NCI-H446 treated with DMSO at 0.1 percent for 48 hours (cell line): ENCODE measurements at regions not wholly inside any gene's neighbourhood (a gene's known extent, or its start where the extent isn't known, plus 50 kb on each side); places are given as distances from the start of the nearest gene placed in this dataset.
"Not testable (repeated sequence)": the region's sequence is repeated elsewhere in the genome, so short reads cannot be mapped to it uniquely, and the experiment has no call there.

Experiments
- DNase-seq: peaks from one replicate; lab custom pipeline; 2025; lab: John Stamatoyannopoulos, UW

DNA sequence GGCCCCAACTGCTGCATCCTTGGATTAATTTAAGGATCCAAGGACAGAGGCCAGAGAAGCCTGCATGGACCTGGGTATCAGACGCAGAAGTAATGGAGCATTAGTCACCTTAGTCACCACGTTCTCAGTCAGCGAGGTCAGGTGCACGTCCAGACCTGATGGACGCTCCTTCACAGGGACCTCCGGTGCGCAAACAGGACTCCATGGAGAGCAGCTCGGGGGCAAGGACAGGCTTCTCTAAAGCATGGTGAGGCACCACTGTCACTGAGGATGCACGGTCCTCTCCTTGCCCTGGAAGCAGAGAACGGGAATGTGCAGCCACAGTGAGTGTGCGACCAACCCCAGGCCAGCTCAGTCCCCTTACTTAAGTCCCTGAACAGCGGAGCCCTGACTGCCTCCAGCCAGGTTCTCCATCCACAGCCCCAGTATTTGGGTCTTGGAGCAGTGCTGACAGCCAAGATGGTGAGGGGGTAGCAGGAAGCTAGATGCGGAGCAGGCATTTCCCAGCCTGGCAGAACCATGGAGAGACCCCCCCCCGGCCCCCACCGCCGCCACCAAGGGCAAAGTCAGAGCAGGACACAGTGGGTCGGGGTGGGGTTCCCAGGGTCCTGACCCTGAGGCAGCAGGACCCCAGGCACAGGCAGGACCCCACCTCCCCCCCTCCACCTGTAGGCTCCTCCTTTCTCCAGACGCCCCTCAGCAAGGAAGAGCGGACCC lies 253.4 kb upstream of the SFSWAP start:
- no peak for DNase-seq

DNA sequence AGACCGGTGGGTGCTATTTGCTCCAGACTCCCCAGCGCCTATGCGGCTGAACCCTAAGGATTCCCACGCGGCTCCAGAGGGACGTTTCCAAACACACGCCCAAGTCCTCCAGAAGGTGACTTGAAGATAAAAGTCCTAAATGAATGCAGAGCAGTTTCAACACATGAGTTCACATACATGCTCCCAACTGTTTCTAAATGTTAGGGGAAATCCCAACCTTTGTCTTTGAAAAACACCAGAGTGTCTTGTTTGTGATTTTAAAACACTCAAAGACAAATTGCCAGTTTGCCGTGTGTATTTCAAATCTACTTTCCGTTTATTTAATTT lies 252.9 kb upstream of the SFSWAP start:
- DNase-seq: no peak

DNA sequence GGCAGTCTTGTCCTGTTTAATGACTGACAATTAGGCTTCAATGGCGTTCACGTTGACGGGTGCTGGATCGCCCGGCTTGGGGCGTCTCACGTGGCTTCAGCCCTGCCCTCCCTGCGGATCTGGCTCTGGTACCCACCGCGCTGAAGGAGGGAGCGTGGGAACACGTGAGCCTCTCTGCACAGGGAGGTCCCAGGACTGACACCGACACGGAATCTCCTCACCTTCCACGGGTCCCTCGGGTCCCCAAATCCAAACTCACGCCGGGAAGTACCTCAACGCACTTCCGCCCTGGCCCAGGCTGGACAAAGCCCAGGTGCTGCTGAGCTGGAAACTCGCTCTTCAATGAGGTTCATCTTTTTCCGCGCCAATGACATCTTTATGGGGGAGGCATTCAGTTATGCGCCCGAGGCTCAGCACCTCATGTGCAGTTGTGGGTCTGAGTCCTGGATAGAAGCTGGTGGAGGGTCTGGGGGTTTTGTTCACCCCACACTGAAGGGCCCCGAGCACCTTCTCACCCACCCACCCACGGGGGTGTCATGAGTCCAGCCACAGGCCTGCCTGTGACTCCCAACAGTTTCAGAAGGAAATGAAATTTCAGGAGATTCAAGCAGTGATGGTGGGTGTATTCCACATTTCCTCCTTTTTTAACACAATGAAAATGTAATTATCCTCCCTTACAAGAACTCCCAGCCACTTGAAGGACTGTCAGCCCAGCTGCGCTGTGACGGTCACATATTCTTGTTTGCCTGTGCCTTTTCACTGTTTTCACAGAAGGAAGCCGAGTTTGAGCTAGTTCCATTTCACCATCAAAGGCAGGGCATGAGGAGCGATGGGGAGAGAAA lies 251.7 kb upstream of the SFSWAP start:
- DNase-seq: no peak

DNA sequence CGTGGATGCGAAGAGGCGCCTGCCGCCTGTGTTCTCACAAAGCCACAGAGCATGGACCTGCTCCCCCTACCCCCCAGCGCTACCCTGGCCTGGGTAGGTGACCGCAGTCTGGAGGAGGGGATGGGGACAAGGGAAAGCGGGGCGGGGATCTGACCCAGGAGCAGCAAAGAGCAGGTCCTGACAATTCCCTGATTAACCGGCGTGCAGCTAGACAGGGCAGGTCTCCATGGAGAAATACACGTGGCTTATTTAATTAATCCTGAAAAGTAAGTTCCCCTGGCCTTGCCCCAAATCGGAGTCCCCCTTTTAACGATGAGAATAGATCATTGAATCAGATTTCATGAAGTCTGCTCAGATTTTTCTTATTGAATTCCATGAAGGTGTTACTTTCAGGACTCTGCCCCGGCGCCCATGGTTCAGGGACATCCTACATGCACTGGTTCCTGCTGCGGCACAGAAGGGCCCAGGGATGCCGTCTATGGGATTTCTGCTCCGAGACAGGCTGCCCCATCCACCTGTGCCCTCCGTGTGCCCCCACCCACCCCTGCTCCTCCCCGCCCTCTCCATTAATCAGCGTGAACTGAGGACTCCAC lies 251.0 kb upstream of the SFSWAP start:
- no peak for DNase-seq

DNA sequence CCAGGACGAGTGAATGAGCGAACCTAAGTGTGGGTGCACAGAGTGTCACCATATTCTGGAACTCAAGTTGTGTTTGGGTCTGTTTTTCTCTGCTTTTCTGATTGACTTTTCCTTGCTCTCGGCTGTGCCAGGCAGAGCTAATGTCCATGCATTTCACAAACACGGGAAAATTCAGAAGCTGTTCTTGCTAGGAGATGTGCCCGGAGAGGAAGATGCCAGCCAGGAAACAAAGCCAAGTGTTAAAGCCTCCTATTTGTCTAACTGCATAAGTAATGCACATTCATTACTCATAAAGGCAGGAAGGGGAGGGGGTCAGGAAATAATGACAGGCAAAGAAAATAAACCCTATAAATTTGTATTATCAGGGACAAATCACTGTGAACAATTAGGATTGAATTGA lies 250.4 kb upstream of the SFSWAP start:
- no peak for DNase-seq

DNA sequence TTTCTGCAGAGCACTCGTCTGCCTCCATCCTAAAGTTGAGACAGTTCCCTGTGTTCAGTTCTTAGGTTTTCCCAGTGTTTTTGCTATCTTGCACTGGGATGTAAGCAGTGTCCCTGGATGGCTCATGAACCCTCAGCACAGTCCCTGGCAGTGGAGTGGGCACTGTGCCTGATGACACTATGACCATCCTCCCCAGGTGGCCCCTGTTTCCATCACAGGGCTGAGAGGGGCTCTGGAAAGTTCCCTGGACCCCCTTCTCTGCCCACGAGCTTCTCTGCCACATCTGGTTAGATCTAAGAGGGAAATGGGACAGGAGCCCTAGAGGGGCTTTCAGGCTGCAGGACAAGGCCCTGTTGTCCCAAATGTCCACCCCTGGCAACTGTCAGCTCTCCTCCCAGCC lies 249.8 kb upstream of the SFSWAP start:
- DNase-seq: no peak

DNA sequence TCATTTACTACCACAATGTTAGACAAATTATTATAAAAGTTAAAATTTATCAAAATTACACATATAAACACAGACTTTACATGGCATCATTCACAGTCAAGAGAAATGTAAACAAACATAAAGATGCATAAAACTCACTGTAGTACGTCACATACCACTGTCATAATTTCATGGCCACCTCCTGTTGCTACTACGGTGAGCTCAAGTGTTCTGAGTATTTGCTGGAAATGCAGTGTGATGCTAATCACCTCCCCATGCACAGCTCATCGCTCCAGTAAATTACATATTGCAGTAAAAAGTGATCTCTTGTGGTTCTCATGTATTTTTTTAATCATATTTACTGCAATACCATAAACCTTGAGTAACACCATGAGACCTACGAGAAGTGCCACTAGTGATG lies 247.7 kb upstream of the SFSWAP start:
- DNase-seq: no peak

DNA sequence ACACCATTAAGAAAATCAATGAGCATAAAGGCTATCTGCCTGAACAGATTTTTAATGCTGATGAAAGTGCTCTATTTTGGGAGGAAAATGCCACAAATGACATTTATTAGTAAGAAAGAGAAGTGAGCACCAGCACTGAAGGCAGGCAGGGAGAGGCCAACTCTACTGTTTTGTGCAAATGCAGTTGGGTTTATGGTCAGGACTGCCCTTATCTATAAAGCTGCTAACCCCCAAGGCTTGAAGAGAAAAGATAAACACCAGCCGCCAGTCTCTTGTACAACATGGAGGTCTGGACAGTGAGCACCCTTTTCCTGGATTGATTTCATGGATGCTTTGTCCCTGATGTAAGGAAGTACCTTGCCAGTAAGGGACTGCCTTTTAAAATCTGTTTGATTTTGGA lies 246.8 kb upstream of the SFSWAP start:
- no peak for DNase-seq

DNA sequence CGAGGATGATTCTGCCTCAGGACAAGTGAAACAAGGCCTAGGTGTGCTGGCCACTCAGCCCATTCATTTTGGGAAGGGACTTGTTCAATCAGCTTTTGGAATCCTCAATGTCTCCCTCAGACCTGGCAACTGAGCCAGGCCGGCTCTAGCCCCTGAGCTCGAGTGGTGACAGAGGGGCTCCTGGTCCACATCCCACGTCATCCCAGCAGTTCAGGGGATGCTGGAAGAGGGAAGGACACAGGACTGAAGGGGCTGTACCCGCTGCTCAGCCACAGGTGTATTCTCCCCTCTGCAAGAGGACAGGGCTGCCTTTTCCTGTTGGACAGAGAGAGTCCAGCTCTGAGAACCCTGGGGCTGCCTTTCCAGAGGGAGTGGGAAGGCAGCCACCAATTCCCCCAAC lies 244.6 kb upstream of the SFSWAP start:
- DNase-seq: no peak

DNA sequence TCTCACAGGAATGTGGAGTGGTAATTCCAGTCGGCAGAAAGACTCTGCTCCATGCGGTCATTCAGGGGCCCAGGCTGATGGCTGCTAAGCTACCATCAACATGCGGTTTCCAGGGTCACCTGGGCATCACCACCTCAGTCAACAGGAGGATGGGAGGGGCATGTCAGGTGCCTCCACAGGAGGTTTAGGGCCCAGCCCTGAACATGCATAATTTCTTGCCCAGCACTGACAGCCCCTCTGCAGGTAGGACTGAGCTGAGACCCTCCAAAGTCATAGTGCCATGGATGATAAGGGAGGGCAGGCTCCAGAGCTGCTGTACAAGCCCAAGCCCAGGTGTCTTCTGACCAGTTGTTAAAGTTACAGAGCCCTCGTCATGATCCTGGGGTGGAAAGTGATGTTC lies 244.0 kb upstream of the SFSWAP start:
- DNase-seq: no peak

DNA sequence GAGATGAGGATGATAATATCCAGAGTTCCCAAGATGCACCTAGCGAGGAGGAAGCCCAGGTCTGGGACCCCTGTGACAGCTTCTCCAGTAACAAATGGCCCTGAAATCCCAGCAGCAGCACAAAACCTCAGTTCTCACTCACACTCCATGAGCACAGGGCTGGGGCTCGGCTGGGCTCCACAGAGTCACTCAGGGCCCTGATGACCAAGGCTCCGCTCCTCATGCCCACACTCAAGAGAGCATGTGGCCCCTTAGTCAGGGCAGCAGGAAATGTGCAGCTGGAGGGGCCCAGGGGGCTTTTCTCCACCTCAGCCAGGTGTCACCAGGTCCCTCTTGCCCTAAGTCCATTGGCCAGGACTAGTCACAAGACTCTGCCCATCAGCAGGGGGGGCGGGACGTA lies 242.7 kb upstream of the SFSWAP start:
- DNase-seq: no peak

DNA sequence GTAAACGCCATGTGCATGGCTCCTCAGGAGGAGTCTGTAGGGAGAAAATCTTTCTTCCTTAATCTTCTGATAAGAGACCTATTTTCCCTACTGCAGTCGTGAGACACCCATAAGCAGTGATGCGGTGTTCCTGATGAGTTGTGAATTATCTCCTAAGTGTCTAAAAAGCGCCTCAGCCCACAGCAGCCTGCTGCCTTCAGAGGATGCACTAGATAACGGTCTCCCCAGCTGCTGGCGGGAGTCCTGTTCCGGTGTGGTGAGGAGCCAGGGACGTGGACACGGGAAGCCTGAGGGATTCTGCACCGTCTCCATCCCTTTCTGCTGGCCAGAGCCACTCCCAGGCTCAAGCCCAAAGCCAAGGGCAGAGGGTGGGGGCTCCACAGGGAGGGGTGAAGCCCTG lies 240.9 kb upstream of the SFSWAP start:
- DNase-seq: not testable (repeated sequence)

DNA sequence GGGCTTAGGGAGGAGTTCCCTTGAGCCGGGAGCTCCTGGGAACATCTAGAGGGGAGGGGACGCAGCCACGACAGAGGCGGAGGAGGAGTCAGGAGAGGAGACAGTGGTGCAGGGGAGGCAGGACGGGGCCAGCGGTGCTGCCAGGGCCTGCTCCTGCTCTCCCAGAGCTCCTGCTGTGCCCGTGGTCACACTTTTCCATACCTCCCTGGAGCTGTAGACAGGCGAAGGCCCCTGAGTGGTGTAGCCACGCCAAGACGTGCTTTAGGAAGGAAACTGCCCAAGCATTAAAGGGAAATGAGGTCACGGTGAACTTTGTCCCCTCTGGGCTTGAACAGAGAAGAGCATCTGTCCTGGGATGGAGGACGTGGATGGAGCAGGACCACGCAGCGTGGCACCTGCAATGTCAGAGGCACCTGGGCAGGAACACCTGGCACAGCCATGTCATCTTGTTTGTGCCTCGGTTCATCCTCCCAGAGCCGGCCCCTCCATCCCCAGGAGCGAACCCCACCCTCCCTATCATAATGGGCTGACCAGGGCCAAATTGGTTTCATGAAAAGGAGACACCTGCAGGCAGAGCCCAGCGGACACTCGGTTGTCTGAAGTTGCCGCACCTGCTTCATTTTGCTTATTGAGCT lies 239.5 kb upstream of the SFSWAP start:
- DNase-seq: no peak

DNA sequence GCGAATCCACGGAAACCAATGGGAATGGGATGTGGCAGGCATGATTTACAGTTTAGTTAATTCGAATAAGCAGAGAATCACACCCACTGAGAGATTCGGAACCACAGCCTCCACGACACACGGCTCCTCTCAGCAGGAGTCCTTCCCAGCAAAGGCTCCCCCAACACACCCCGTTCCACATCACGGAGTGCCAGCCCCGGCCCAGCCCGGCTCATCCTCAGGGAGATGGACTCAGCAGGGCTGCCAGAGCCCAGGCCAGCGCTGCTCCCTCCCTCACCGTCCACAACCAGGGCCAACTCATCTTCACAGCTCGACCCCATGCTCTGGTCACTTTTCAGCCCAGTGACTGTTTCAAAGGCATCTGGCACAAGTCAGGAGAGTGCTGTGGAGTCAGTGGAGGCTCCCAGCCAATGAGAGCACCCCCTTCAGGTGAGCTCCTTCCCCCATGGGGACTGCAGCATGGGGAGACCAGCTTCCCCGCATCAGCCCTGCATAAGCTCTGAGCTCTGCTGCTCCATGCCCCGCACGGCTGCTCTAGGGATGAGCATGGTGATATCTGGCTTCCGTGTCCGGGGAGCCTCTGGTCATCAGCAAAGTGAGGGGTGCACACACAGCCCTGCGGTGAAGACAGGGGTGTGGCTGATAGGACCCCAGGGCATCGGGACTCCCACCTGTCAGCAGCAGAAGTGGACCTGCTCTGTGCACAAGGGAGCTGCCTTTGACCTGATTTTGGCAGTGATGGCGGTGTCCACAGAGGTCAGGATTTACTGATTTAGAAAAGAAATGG lies 238.8 kb upstream of the SFSWAP start:
- no peak for DNase-seq

DNA sequence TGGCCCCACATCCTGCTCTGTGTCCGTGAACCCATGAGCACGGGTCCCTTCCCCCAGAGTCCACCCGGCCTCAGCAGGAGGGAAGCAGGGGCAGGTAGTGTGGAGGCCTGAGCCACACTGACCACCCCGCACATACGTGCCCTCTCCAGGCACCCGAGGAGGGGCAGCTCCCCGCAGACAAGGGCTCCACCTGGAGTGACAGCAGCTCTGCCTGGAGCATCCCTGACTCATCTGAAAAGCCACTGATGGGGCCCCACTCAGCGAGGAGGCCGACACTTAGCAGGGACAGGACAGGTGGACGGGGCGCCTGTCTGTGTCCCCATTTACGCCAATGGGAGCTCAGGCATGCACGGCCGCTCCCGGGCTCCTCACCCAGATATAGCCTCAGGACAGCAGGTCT lies 237.6 kb upstream of the SFSWAP start:
- DNase-seq: no peak

DNA sequence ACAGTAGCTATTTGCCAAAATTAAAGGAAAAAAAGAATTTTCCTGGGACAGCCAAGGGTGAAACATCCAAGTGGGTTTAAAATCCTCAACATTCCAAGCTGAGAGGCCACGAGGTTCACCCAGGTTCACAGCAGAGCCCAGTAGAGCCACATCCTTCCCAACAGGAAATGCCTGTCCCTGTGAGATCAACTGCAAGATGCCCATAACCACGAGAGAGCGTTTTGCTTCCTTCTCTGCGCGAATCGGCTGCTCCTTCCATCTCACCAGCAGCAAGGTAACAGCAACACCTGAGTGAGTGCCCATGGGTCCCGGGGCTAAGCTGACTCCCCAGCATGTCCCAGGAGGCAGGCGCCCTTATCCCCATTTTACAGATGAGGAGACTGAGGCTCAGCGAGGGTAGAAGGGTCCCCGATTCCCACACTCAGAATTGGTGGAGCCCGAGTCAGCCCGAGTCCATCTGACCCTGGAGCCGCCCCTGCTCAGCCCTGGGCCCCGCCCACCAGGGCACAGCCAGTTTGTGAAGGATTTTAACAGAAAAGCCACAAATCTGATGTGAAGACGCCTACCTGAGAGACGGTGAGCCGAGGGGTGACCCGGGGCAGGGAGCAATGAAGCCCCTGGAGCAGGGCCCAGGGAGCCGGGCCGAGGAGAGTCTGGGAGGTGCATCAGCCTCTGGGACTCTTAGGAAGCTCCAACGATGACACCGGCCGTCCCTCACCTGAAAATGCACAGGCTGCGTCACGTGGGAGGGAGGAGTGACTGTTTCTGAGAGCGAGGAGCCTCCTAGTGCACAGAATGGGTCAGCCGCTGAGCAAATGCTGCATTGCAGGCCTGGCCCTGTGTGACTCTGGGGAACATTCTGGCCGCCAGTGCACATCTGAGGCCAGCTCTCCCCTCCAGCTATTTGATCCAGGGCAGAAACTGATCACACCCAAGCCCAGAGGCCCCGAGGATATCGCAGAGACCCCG lies 236.9 kb upstream of the SFSWAP start:
- no peak for DNase-seq

DNA sequence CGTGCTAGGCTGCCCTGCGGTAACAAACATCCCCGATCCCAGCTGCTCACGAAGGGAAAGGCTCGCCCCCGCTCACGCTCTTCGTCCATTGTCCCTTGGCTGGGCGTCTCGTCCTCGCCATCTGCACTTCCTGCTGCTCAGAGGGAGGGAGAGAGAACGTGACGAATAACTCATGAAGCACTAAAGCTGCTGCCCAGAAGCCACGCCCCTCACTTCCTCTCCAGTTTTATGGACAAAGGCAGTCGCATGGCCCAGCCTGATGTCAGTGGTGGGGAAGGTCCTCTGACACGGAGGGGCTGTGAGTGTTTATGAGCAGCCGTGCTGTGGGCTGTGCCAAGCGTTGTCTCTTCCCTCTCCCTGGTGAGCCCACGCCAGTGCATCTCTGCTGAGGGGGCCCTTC lies 235.9 kb upstream of the SFSWAP start:
- DNase-seq: not testable (repeated sequence)

DNA sequence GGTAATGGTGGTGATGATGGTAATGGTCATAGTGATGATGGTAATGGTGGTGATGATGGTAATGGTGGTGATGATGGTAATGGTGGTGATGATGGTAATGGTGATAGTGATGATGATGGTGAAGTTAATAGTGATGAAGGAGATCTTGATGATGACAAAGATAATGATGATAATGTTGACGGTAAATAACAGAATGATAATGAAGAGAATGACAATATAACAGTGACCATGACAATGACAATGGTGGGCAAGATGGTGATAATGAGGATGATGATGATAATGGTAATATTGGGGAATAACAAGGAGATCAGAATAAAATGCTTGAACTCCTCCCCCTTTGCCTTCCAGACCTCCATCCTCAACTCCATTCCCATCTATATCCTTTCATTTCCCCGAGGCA lies 233.3 kb upstream of the SFSWAP start:
- DNase-seq: no peak

DNA sequence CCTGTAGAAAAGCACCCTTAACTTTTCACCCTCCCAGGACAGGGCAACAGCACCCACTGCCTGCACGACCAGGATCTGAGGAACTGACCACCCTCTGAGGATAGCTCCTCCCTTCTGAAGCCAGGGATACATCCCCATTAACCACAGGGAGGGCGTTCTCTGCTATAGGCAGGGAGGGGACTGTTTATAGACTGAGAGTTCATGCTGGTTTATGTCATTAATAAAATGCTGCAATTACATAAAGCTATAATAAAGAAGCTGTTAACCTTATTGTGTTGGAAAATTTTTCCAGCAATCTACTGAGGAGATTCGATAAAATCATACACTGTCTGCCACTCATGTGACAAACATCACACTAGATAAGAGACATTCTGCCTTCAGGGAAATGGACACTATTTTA lies 232.4 kb upstream of the SFSWAP start:
- DNase-seq: no peak

DNA sequence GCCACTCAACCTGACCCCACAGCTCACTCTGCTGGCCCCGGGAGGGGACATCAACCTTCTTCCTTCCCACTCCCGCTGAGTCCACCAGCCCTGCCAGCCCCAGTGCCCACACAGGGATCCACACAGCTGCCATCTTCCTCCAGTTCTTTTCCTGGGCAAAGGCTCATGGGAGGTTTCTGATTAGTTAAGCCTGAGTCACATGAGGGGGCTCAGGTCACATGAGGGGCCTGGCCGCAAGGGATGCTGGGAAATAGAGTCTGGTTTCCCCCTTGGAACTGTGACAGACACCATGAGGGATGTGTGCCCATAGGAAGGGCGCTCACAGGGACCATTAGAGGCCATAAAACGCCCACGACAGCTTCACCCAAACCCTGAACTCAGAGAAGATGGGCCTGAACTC lies 228.7 kb upstream of the SFSWAP start:
- DNase-seq: no peak

DNA sequence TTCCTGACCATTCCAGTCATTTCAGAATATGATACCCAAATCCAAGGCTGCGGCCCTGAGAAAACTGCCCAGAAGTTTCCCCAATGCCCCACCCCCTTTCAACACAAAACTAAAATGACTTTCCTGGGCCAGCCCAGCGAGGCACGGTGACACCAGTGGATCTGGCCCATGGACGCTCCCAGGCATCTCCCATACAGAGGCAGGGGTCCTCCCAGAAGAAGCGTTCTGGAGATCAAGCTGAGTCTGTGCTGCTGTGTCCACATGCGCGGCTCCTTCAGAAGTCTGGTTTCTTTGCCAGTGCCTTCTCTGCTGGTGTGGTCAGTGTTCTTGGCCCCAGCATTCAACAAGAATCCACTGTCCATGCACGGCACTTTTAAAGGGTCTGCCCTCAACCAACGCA lies 228.2 kb upstream of the SFSWAP start:
- no peak for DNase-seq
